Psoas muscle (tissue), 7 donors: ENCODE measurements at regions not wholly inside any gene's neighbourhood (a gene's known extent, or its start where the extent isn't known, plus 50 kb on each side); places are given as distances from the start of the nearest gene placed in this dataset.

Experiments
- ATAC-seq, 4 donors: fragments of 200-7000 bp; cut with Tn5 transposase; one replicate each; pipeline ENCODE4 v1.9.1; 2020; ENCODE audit warnings: moderate library complexity in 3 of 4, mild to moderate bottlenecking in 2 of 4
- DNase-seq, 2 donors: peaks; one replicate each; pipeline ENCODE4 v3.0.0-alpha.2; 2020
- H3K27ac ChIP-seq: fragments of 200-600 bp; one replicate; pipeline ENCODE4 v1.8.0; 2022
- H3K27me3 ChIP-seq, 3 donors: fragments of 200-600 bp in 1 of 3; one replicate each; pipeline versions ENCODE4 v1.6.1 to v1.8.0; 2013 to 2022; ENCODE audit warnings: low read length in 2 of 3, mild to moderate bottlenecking in 2 of 3, moderate library complexity in 1 of 3; ENCODE audit not compliant: insufficient read depth in 3 of 3
- H3K36me3 ChIP-seq, 2 donors: fragments of 200-600 bp in 1 of 2; one replicate each; pipeline versions ENCODE4 v1.6.1 to v1.8.0; 2013 to 2022; ENCODE audit warnings: low read depth in 1 of 2, mild to moderate bottlenecking in 1 of 2, moderate library complexity in 1 of 2; ENCODE audit not compliant: insufficient read depth in 1 of 2
- H3K4me1 ChIP-seq: fragments of 200-600 bp; one replicate; pipeline ENCODE4 v1.8.0; 2022
- H3K4me3 ChIP-seq: fragments of 200-600 bp; one replicate; pipeline ENCODE4 v1.8.0; 2022; ENCODE audit warnings: mild to moderate bottlenecking
- H3K9me3 ChIP-seq: fragments of 200-600 bp; one replicate; pipeline ENCODE4 v1.8.0; 2022
- CTCF ChIP-seq: fragments of 200-600 bp; IDR thresholded peaks from one replicate; pipeline ENCODE4 v1.8.0; 2022; ENCODE audit warnings: antibody characterized with exemption
- WGBS, 3 donors: extraction: QIAGEN DNeasy Blood & Tissue Kit; methylation state at CpG; one replicate each; pipeline versions ENCODE4 v1.1.6 to v1.1.7; 2013; 5-methylcytosine and 5-hydroxymethylcytosine counted together
- intact Hi-C, 2 donors: fragments of 100-400 bp; cut with DNase I; formaldehyde crosslinking; loops; one replicate each; pipeline versions ENCODE4 v1.11.0 to v1.14.2; 2022
- donor health status: healthy with polysubstance abuse.
- donor health status: DM: no; HTN: no; CAD: no; lungs with moderate emphysema.
- donor health status: Bipolar disorder and iron deficiency.
- donor health status: healthy.
- donor health status: DM: yes; HTN: yes; CAD: no.
- donor health status: DM: no; HTN: no; CAD: no.
- donor health status: DM: yes; HTN: yes; CAD: no.

GRCh38 chr1:22326931-22327330 is 124.7 kb upstream of the ZBTB40 start:
- 71 to 78% (median 73%) methylated on average over 6 of the region's 6 CpGs for WGBS, 3 donors
- intact Hi-C loops = no loop called here
- Histone ChIP-seq H3K27ac (no peak overlapping the region), H3K9me3 (no peaks in the 10 kb centered on the region), H3K27me3 (peaks cover 0 to 6% (median 3%) of the 10 kb centered on the region in 3 donors), H3K36me3 (no peaks in the 10 kb centered on the region), H3K4me1 (no peaks in the 10 kb centered on the region), H3K4me3 (no peak overlapping the region)
- DNase-seq (no peak), ATAC-seq (no peak)
- TF ChIP-seq CTCF = no peak

GRCh38 chr1:22327411-22327810 is 124.2 kb upstream of the ZBTB40 start:
- Histone ChIP-seq H3K27me3 (peaks cover 0 to 6% (median 5%) of the 10 kb centered on the region in 3 donors), H3K36me3 (no peaks in the 10 kb centered on the region), H3K27ac (no peak overlapping the region), H3K4me1 (no peaks in the 10 kb centered on the region), H3K9me3 (no peaks in the 10 kb centered on the region), H3K4me3 (no peak overlapping the region)
- no peak for TF ChIP-seq CTCF
- DNase-seq (no peak), ATAC-seq (no peak)
- intact Hi-C loops = no loop called here
- WGBS, 3 donors = 92 to 97% (median 95%) methylated on average over 8 of the region's 8 CpGs

- intact Hi-C loops = no loop called here
- Histone ChIP-seq H3K4me1 (no peaks in the 10 kb centered on the region), H3K36me3 (no peaks in the 10 kb centered on the region), H3K27me3 (peaks cover 5 to 6% (median 5%) of the 10 kb centered on the region in 3 donors), H3K9me3 (no peaks in the 10 kb centered on the region), H3K27ac (no peak overlapping the region), H3K4me3 (no peak overlapping the region)
- 41 to 57% (median 48%) methylated on average over 17 of the region's 17 CpGs for WGBS, 3 donors
- no peak for ATAC-seq
- DNase-seq = no peak
- no peak for TF ChIP-seq CTCF
Observed at GRCh38 chr1:22328331-22329147, 123.1 kb upstream of the ZBTB40 start.

GRCh38 chr1:22329148-22329515 is 122.5 kb upstream of the ZBTB40 start:
- TF ChIP-seq CTCF = no peak
- no peaks in the 10 kb centered on the region for H3K4me1 ChIP-seq
- H3K27me3 ChIP-seq = peaks cover 5 to 6% (median 5%) of the 10 kb centered on the region in 3 donors
- no peak for ATAC-seq
- no peak overlapping the region for H3K27ac ChIP-seq
- H3K36me3 ChIP-seq = no peaks in the 10 kb centered on the region
- no peak overlapping the region for H3K4me3 ChIP-seq
- H3K9me3 ChIP-seq = no peaks in the 10 kb centered on the region
- no peak for DNase-seq
- intact Hi-C loops = no loop called here
- WGBS, 3 donors = 78 to 86% (median 81%) methylated on average over 7 to 9 of the region's 9 CpGs
